ENCODE measurements at regions not wholly inside any gene's neighbourhood (a gene's known extent, or its start where the extent isn't known, plus 50 kb on each side); places are given as distances from the start of the nearest gene placed in this dataset.

GRCh38 chr2:67662222-67662621 lies 265.1 kb downstream of the ETAA1 start:
- no peak for TF ChIP-seq CTCF (IDR thresholded peaks at IDR 0.05; ENCODE audit: low read depth, low read length, missing control alignments)
- in situ Hi-C loops (cut with HindIII; ENCODE audit: low sequenced_read_pairs), result no loop called here
- no peak for DNase-seq (ENCODE audit: low read depth)
- no peak overlapping the region for H3K4me3 ChIP-seq (ENCODE audit: low read depth, low read length)

GRCh38 chr2:67663776-67664175 lies 266.6 kb downstream of the ETAA1 start:
- in situ Hi-C loops (cut with HindIII; ENCODE audit: low sequenced_read_pairs), result no loop called here

GRCh38 chr2:67666386-67667053 lies 269.4 kb downstream of the ETAA1 start:
- no peak for DNase-seq (ENCODE audit: low read depth)
- TF ChIP-seq CTCF (IDR thresholded peaks at IDR 0.05; ENCODE audit: low read depth, low read length, missing control alignments), result no peak
- in situ Hi-C loops (cut with HindIII; ENCODE audit: low sequenced_read_pairs), result no loop called here
- H3K4me3 ChIP-seq (ENCODE audit: low read depth, low read length), result no peak overlapping the region

More at GRCh38 chr2:67663776-67664175, 266.6 kb downstream of the ETAA1 start:
- no peak overlapping the region for H3K4me3 ChIP-seq (ENCODE audit: low read depth, low read length)
- DNase-seq (ENCODE audit: low read depth), result no peak
- no peak for TF ChIP-seq CTCF (IDR thresholded peaks at IDR 0.05; ENCODE audit: low read depth, low read length, missing control alignments)

- no peak overlapping the region for H3K4me3 ChIP-seq (ENCODE audit: low read depth, low read length)
- in situ Hi-C loops (cut with HindIII; ENCODE audit: low sequenced_read_pairs), result no loop called here
- DNase-seq (ENCODE audit: low read depth), result no peak
- TF ChIP-seq CTCF (IDR thresholded peaks at IDR 0.05; ENCODE audit: low read depth, low read length, missing control alignments), result no peak
These were observed 270.1 kb downstream of the ETAA1 start for GRCh38 chr2:67667054-67667908.

- in situ Hi-C loops (cut with HindIII; ENCODE audit: low sequenced_read_pairs), result no loop called here
- TF ChIP-seq CTCF (IDR thresholded peaks at IDR 0.05; ENCODE audit: low read depth, low read length, missing control alignments), result no peak
These were observed 271.4 kb downstream of the ETAA1 start for GRCh38 chr2:67668538-67668937.

GRCh38 chr2:67669168-67669567 lies 272.0 kb downstream of the ETAA1 start:
- DNase-seq (ENCODE audit: low read depth), result no peak
- in situ Hi-C loops (cut with HindIII; ENCODE audit: low sequenced_read_pairs), result no loop called here
- H3K4me3 ChIP-seq (ENCODE audit: low read depth, low read length), result no peak overlapping the region
- TF ChIP-seq CTCF (IDR thresholded peaks at IDR 0.05; ENCODE audit: low read depth, low read length, missing control alignments), result no peak

More at GRCh38 chr2:67668538-67668937, 271.4 kb downstream of the ETAA1 start:
- no peak for DNase-seq (ENCODE audit: low read depth)
- no peak overlapping the region for H3K4me3 ChIP-seq (ENCODE audit: low read depth, low read length)
